Testis (tissue), 2 donors: ENCODE measurements at regions not wholly inside any gene's neighbourhood (a gene's known extent, or its start where the extent isn't known, plus 50 kb on each side); places are given as distances from the start of the nearest gene placed in this dataset.

ENCODE experiments used
- DNase-seq: peaks from one replicate; pipeline ENCODE4 v3.0.0-alpha.2; 2019
- H3K27ac ChIP-seq, 2 donors: fragments of 200-600 bp; sonication (generic); one replicate each; pipeline ENCODE4 v1.5.1; 2019
- H3K27me3 ChIP-seq: fragments of 200-600 bp; sonication (generic); one replicate; pipeline ENCODE4 v1.5.1; 2019
- H3K36me3 ChIP-seq: fragments of 200-600 bp; sonication (generic); one replicate; pipeline ENCODE4 v1.5.1; 2017; ENCODE audit warnings: low read depth; ENCODE audit errors: missing control alignments
- H3K4me1 ChIP-seq: fragments of 200-600 bp; sonication (generic); one replicate; pipeline ENCODE4 v1.5.1; 2019
- H3K4me3 ChIP-seq, 2 donors: fragments of 200-600 bp; sonication (generic); one replicate each; pipeline ENCODE4 v1.5.1; 2017 to 2019
- H3K9me3 ChIP-seq: fragments of 200-600 bp; sonication (generic); one replicate; pipeline ENCODE4 v1.5.1; 2017
- CTCF ChIP-seq, 3 experiments: fragments of 450-650 bp in 2 of 3; fragments of 200-600 bp in 1 of 3; sonication (generic) in 1 of 3; IDR thresholded peaks; one replicate each; pipeline ENCODE4 v1.5.1; 2016 to 2019; ENCODE audit warnings: antibody characterized with exemption in 3 of 3, mild to moderate bottlenecking in 2 of 3, moderate library complexity in 1 of 3
- POLR2A ChIP-seq: fragments of 450-650 bp; IDR thresholded peaks from one replicate; pipeline ENCODE4 v1.6.1; 2017; ENCODE audit warnings: antibody characterized with exemption, mild to moderate bottlenecking, moderate library complexity
- WGBS, 2 donors: methylation state at CpG; one replicate each; pipeline ENCODE4 v1.1.5; 2018; 5-methylcytosine and 5-hydroxymethylcytosine counted together
- intact Hi-C: fragments of 100-400 bp; cut with DNase I; formaldehyde crosslinking; loops from one replicate; pipeline ENCODE4 v1.15.1; 2023; ENCODE audit warnings: low total_unique reads

- H3K27ac ChIP-seq = no peak overlapping the region
- H3K36me3 ChIP-seq = no peaks in the 10 kb centered on the region
- H3K4me3 ChIP-seq = no peak overlapping the region
- H3K9me3 ChIP-seq = no peaks in the 10 kb centered on the region
- DNase-seq = no peak
- 86 to 93% methylated on average over 3 of the region's 3 CpGs for WGBS, 2 donors
- TF ChIP-seq POLR2A = no peak
- TF ChIP-seq CTCF (IDR thresholded peaks at IDR 0.05) = no peak
- no peaks in the 10 kb centered on the region for H3K27me3 ChIP-seq
- intact Hi-C loops = no loop called here
- H3K4me1 ChIP-seq = no peaks in the 10 kb centered on the region
Measured at GRCh38 chr20:11032611-11033010, 358.8 kb upstream of the JAG1 start.

GRCh38 chr20:11034025-11034424, 360.2 kb upstream of the JAG1 start:
- Histone ChIP-seq H3K4me1 (no peaks in the 10 kb centered on the region), H3K4me3 (no peak overlapping the region), H3K27me3 (no peaks in the 10 kb centered on the region), H3K36me3 (no peaks in the 10 kb centered on the region), H3K27ac (no peak overlapping the region), H3K9me3 (no peaks in the 10 kb centered on the region)
- TF ChIP-seq CTCF (IDR thresholded peaks at IDR 0.05) = no peak
- TF ChIP-seq POLR2A = no peak
- intact Hi-C loops = no loop called here
- no peak for DNase-seq
- 94 to 97% methylated on average over 3 of the region's 3 CpGs for WGBS, 2 donors

GRCh38 chr20:11035211-11035610, 361.4 kb upstream of the JAG1 start:
- Histone ChIP-seq H3K4me3 (no peak overlapping the region), H3K4me1 (no peaks in the 10 kb centered on the region), H3K36me3 (no peaks in the 10 kb centered on the region), H3K9me3 (no peaks in the 10 kb centered on the region), H3K27me3 (no peaks in the 10 kb centered on the region), H3K27ac (no peak overlapping the region)
- intact Hi-C loops = no loop called here
- TF ChIP-seq POLR2A (no peak), CTCF (IDR thresholded peaks at IDR 0.05) (no peak)
- WGBS, 2 donors = 84 to 87% methylated on average over 3 of the region's 3 CpGs
- no peak for DNase-seq

GRCh38 chr20:11041396-11041795, 367.6 kb upstream of the JAG1 start:
- Histone ChIP-seq H3K27ac (no peak overlapping the region), H3K27me3 (no peaks in the 10 kb centered on the region), H3K4me3 (no peak overlapping the region), H3K36me3 (no peaks in the 10 kb centered on the region), H3K9me3 (no peaks in the 10 kb centered on the region), H3K4me1 (no peaks in the 10 kb centered on the region)
- TF ChIP-seq CTCF (IDR thresholded peaks at IDR 0.05) (no peak), POLR2A (no peak)
- 79 to 94% methylated on average over 1 of the region's 1 CpG for WGBS, 2 donors
- no peak for DNase-seq
- intact Hi-C loops = no loop called here

- no peaks in the 10 kb centered on the region for H3K36me3 ChIP-seq
- no peak for DNase-seq
- WGBS, 2 donors = 92 to 98% methylated on average over 2 of the region's 2 CpGs
- no peaks in the 10 kb centered on the region for H3K9me3 ChIP-seq
- H3K4me1 ChIP-seq = no peaks in the 10 kb centered on the region
- TF ChIP-seq CTCF (IDR thresholded peaks at IDR 0.05) = no peak
- no peak for TF ChIP-seq POLR2A
- no peak overlapping the region for H3K27ac ChIP-seq
- H3K27me3 ChIP-seq = no peaks in the 10 kb centered on the region
- no peak overlapping the region for H3K4me3 ChIP-seq
- intact Hi-C loops = no loop called here
Measured at GRCh38 chr20:11043001-11043400, 369.2 kb upstream of the JAG1 start.
